Fibroblast of skin of left biceps (primary cell): ENCODE measurements at regions not wholly inside any gene's neighbourhood (a gene's known extent, or its start where the extent isn't known, plus 50 kb on each side); places are given as distances from the start of the nearest gene placed in this dataset.
"Not testable (repeated sequence)": the region's sequence is repeated elsewhere in the genome, so short reads cannot be mapped to it uniquely, and the experiment has no call there.

Experiments used
- DNase-seq, 2 experiments: peaks; one replicate each; pipeline ENCODE4 v3.0.0-alpha.2; 2013; ENCODE audit warnings: low read depth in 2 of 2

GRCh38 chr1:171397851-171398469, 84.0 kb downstream of the FMO4 start:
- DNase-seq = no peak

DNA sequence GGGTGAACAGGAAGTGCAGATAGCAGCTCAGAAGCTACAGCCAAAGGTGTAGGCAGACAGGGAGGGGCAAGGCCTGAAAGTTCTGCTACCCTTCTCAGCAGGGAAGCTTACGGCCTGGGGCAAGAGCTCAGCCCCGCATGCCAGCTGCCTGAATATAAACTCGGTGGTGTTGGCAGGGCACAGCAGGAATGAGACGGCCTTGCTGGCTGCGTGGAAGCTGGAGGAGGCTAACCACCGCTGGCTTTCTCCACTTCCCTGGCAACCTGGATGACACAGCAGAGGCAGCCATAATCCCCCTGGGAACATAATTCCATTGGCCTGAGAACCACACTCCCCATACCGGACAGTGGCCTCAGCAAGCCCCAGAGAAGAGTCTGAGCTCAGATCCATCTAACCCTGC, 81.9 kb upstream of the PRRC2C start:
- no peak for DNase-seq

- DNase-seq = no peak
Observed at GRCh38 chr1:171405391-171405714, 80.0 kb upstream of the PRRC2C start.

DNA sequence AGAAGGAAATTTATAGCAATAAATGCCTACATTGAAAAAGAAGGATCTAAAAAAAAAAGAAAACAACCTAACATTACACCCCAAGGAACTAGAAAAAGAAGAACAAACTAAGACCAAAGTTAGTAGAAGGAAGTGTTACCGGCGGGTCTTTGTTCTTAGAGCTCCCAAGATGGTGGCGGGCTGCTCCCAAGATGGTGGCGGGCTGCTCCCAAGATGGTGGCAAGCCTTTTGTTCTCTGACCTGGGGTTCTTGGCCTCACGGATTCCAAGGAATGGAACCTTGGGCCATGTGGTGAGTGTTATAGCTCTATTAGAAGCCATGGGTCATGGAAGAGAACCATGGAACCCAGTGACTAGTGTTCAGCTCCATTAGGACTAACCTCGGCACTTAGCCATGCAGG, 71.8 kb upstream of the PRRC2C start:
- DNase-seq = not testable (repeated sequence)

DNA sequence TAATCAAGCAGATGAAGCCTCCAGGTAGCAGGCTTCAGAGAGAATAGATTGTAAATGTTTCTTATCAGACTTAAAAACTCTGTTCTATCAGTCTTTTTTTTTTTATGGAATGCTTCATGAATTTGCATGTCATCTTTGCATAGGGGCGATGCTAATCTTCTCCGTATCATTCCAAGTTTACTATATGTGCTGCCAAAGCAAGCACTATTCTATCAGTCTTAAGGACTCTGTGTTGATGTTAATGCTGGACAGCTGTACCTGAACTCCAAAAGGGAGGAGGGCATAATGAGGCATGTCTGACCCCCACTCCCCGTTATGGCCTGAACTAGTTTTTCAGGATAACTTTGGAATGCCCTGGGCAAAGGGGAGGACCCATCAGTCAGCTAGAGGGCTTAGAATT, 66.8 kb upstream of the PRRC2C start:
- no peak for DNase-seq

DNA sequence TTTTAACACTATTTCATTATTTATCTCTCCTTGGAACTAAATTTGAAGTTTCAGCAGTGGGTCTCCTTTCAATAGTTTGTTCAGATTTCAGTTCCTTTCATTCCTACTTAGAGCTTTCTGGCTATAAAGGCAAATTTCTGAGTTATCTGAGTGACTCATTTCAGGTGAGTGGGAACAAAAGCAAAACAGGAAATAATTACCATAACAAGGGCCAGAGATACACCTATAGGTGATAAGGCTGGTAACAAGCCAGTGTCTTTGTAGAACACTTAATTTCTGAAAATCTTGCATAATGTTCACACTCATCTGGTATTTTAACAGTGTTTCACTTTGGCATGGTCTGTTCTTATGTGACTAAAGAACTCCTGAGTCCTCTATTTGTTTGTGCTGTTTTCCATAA, 64.5 kb upstream of the PRRC2C start:
- DNase-seq = no peak

GRCh38 chr1:171421413-171422020, 63.8 kb upstream of the PRRC2C start:
- DNase-seq = no peak

DNA sequence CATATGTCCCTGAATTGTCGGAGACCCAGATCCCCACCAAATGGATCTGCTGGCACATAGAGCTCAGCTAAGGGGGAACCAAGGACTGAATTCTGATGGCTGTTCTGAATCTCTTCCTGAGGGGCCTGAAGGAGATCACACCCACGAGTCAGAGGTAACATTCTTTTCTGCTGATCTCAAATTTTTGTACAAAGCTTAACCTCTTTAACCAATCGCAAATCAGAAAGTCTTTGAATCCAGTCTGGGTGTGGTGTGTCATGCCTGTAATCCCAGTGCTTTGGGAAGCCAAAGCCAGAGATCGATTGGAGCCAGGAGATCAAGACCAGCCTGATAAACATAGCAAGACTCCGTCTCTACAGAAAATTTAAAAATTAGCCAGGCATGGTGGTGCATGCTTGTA, 62.8 kb upstream of the PRRC2C start:
- DNase-seq = peak in 1 of 2 experiments; percentile 32

DNA sequence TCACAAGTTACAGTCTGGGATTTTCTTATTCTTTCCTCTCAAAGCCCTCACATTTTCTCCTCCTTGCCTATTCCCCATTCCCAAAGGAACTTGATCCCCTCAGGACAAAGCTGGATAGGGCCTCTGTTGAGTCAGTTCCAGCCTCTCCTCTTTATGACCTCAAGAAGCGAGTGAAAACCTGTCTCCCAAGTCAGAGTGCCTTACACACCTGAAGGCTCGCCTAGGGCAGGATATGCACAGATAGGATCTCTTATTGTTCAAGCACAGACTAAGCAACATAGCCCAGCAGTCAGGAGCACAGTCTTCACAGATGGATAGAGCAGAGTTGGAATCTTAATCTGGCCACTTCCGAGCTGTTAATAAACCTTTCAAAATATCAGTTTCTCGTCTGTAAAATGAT, 60.8 kb upstream of the PRRC2C start:
- DNase-seq = no peak

DNA sequence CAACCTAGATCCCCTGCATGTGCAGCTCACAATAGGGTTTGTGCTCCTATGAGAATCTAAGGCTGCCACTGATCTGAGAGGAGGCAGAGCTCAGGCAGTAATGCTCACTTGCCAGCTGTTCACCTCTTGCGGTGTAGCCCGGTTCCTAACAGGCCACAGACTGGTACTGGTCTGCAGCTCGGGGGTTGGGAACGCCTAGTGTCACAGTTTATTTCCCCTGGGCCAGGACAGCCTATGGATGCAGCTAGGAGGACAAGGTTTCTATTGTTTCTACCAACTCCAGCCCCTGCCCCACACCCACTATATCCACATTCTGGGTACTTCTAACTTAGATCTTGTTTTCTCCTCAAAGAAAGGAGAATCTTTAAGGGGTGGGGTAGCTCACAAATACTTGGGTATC, 58.7 kb upstream of the PRRC2C start:
- DNase-seq = no peak

DNA sequence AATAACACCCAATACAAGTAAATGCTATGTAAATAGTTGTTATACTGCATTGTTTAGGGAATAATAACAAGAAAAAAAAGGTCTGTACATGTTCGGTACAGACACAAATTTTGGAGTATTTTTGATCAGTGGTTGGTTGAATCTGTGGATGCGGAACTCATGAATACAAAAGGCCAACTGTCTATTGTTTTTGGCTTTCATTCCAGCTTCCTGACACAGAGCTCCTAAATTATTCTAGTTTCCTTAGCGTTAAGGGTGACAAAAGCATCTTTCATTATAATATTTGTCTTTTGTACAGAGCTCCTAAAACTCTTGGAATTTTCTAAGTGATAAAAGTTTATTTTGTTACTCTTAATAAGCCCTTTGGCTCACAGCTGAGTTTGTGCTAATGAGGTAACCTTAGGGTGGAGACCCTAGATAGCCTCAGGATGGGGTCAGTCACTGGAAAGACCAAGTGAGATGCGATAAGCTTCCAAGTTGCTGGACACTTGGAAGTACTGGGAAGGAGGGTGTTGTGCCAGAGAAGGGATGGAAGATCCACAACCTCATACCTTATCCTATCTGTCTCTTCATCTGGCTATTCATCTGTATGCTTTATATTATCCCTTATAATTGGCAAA, 57.4 kb upstream of the PRRC2C start:
- no peak for DNase-seq

DNA sequence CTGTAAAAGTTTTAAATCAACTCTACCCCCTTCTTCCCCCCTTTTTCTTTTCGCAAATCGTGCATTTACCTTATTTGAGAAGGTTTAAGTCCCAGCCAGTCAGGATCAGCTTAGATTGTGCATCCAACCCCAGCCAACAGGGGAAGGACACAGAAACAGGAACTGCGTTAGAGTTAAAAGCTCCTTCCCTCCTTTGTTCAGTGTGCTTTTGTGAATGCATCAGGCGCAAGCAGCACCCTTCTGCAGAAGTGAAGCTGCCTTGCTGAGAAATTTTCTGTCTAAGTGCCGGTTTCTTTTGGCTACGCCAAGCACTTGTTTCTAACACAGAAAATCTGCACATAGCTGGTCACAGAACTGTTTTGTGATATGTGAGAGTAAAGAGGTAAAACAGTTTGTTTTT, 56.2 kb upstream of the PRRC2C start:
- DNase-seq = no peak

GRCh38 chr1:171431994-171432393, 53.3 kb upstream of the PRRC2C start:
- DNase-seq = no peak

GRCh38 chr1:171432473-171432872, 52.9 kb upstream of the PRRC2C start:
- no peak for DNase-seq

- DNase-seq = peak in 1 of 2 experiments; percentile 40
Observed at GRCh38 chr1:171433451-171433850, 51.9 kb upstream of the PRRC2C start.

DNA sequence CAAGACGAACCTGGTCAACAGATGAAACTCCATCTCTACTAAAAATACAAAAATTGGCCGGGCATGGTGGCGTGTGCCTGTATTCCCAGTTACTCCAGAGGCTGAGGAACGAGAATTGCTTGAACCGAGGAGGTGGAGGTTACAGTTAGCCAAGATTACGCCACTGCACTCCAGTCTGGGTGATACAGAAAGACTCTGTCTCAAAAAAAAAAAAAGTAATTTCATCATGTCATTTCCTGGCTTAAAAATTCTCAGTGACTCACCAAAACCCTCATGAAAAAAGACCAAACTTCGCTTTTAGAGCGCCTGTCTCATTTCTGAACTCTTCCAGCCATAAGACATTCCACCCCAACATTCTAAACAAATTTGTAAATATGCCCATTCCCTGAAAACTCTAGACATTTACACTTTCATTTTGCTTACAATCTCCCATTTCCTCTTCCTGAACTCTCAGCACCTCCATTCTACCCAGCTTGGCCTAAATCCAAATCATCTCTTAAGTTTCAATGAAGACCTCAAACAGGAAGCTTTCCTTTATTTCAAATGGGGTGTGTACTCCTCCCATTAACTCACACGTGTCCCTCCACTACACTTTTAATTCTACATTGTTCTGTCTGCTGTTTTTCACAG, 50.5 kb upstream of the PRRC2C start:
- DNase-seq = peak in 1 of 2 experiments; percentile 63
